SK-N-SH (cell line): ENCODE measurements at regions not wholly inside any gene's neighbourhood (a gene's known extent, or its start where the extent isn't known, plus 50 kb on each side); places are given as distances from the start of the nearest gene placed in this dataset.

Experiments
- CTCF ChIA-PET: fragments of 300-600, 350-600 bp; formaldehyde crosslinking; extraction: SDS; loops from one replicate; lab custom pipeline; 2021; lab: Yijun Ruan, JAX
- POLR2A ChIA-PET: fragments of 350-600 bp; sonication (Branson Sonifier 250); formaldehyde crosslinking; extraction: SDS; loops from one replicate; lab custom pipeline; 2020; ENCODE audit warnings: antibody characterized with exemption, inconsistent platforms; lab: Yijun Ruan, JAX
- DNase-seq: peaks from one replicate; pipeline ENCODE4 v3.0.0; 2012
- H2AFZ ChIP-seq: fragments of 200-600 bp; sonication (generic); 2 replicates; pipeline ENCODE4 v1.8.1; 2016; ENCODE audit warnings: antibody characterized with exemption, mild to moderate bottlenecking, low read depth
- H3F3A ChIP-seq: fragments of 200-600 bp; sonication (generic); replicated peaks from 2 replicates; pipeline ENCODE3; 2016; ENCODE audit warnings: antibody characterized with exemption, mild to moderate bottlenecking; ENCODE audit not compliant: insufficient read depth
- H3K27ac ChIP-seq, 2 experiments: fragments of 200-500 bp in 1 of 2; fragments of 200-600 bp in 1 of 2; sonication (Bioruptor generic) in 1 of 2; sonication (generic), shearing (Covaris generic) in 1 of 2; 2 replicates each; pipeline versions ENCODE4 v1.5.1 to v1.6.1; 2014 to 2016; ENCODE audit warnings: low read depth in 2 of 2, inconsistent platforms in 1 of 2, low read length in 1 of 2, mild to moderate bottlenecking in 1 of 2, mixed read lengths in 1 of 2
- H3K27me3 ChIP-seq: fragments of 200-600 bp; sonication (generic), shearing (Covaris generic); 2 replicates; pipeline ENCODE4 v1.6.1; 2016; ENCODE audit warnings: mixed run types; ENCODE audit not compliant: insufficient read depth
- H3K36me3 ChIP-seq, 2 experiments: fragments of 200-500 bp in 1 of 2; fragments of 200-600 bp in 1 of 2; sonication (Bioruptor generic) in 1 of 2; sonication (generic) in 1 of 2; replicated peaks in 1 of 2; 2 replicates each; pipeline versions ENCODE3 to v1.5.1; 2014 to 2016; ENCODE audit warnings: low read length in 1 of 2, mild to moderate bottlenecking in 1 of 2; ENCODE audit not compliant: insufficient read depth in 2 of 2, control insufficient read depth in 1 of 2
- H3K4me1 ChIP-seq, 2 experiments: fragments of 200-500 bp in 1 of 2; fragments of 200-600 bp in 1 of 2; sonication (Bioruptor generic) in 1 of 2; sonication (generic), shearing (Covaris generic) in 1 of 2; 2 replicates each; pipeline versions ENCODE4 v1.5.1 to v1.6.1; 2014 to 2016; ENCODE audit warnings: low read depth in 1 of 2, low read length in 1 of 2, mixed run types in 1 of 2; ENCODE audit not compliant: insufficient read depth in 2 of 2, control insufficient read depth in 1 of 2
- H3K4me2 ChIP-seq: fragments of 200-600 bp; sonication (generic), shearing (Covaris generic); 2 replicates; pipeline ENCODE4 v1.6.1; 2017; ENCODE audit warnings: mixed run types
- H3K4me3 ChIP-seq, 2 experiments: fragments of 200-500 bp in 1 of 2; fragments of 200-600 bp in 1 of 2; sonication (Bioruptor generic) in 1 of 2; sonication (generic), shearing (Covaris generic) in 1 of 2; 2 replicates each; pipeline versions ENCODE4 v1.5.1 to v1.8.1; 2014 to 2016; ENCODE audit warnings: low read depth in 2 of 2, inconsistent platforms in 1 of 2, low read length in 1 of 2, mild to moderate bottlenecking in 1 of 2, mixed read lengths in 1 of 2, moderate library complexity in 1 of 2
- H3K79me2 ChIP-seq: fragments of 200-600 bp; sonication (generic); 2 replicates; pipeline ENCODE4 v1.8.1; 2017; ENCODE audit warnings: mild to moderate bottlenecking; ENCODE audit not compliant: insufficient read depth
- H3K9ac ChIP-seq: fragments of 200-600 bp; sonication (generic); 2 replicates; pipeline ENCODE4 v1.6.1; 2017; ENCODE audit warnings: mixed run types
- H3K9me2 ChIP-seq: fragments of 200-600 bp; sonication (generic); 2 replicates; pipeline ENCODE4 v1.6.1; 2017; ENCODE audit warnings: mixed run types
- H3K9me3 ChIP-seq: fragments of 200-600 bp; sonication (generic); 2 replicates; pipeline ENCODE4 v1.6.1; 2017; ENCODE audit warnings: mixed run types, mild to moderate bottlenecking, moderate library complexity
- H4K20me1 ChIP-seq: fragments of 200-600 bp; sonication (generic); 2 replicates; pipeline ENCODE4 v1.6.1; 2017; ENCODE audit warnings: mild to moderate bottlenecking, mixed run types; ENCODE audit not compliant: insufficient read depth
- ELF1 ChIP-seq: IDR thresholded peaks from 2 replicates; pipeline ENCODE4 v1.4.0; 2012
- EZH2phosphoT487 ChIP-seq: fragments of 200-600 bp; sonication (generic); IDR thresholded peaks from 2 replicates; pipeline ENCODE4 v1.6.1; 2017; ENCODE audit warnings: low read depth, mixed run types, mild to moderate bottlenecking, antibody characterized with exemption, moderate library complexity, borderline replicate concordance
- FOXJ3 ChIP-seq: sonication (generic); formaldehyde crosslinking; IDR thresholded peaks from 2 replicates; pipeline ENCODE4 v1.5.1; 2020; ENCODE audit warnings: mild to moderate bottlenecking, missing genetic modification reagents
- GATA2 ChIP-seq: sonication (generic); formaldehyde crosslinking; IDR thresholded peaks from 2 replicates; pipeline ENCODE4 v1.5.0; 2020; ENCODE audit warnings: mild to moderate bottlenecking, missing genetic modification reagents
- NRF1 ChIP-seq: IDR thresholded peaks from 2 replicates; pipeline ENCODE4 v1.6.1; 2012; ENCODE audit warnings: low read depth, mild to moderate bottlenecking, low read length
- RAD21 ChIP-seq: IDR thresholded peaks from 2 replicates; pipeline ENCODE4 v1.6.1; 2012; ENCODE audit warnings: mild to moderate bottlenecking, low read length
- RCOR1 ChIP-seq: fragments of 150-350 bp; IDR thresholded peaks from 2 replicates; pipeline ENCODE4 v1.6.1; 2017; ENCODE audit warnings: antibody characterized with exemption, low read length
- SIN3A ChIP-seq: IDR thresholded peaks from 2 replicates; pipeline ENCODE4 v1.6.1; 2012; ENCODE audit warnings: low read depth, mild to moderate bottlenecking, low read length, moderate library complexity, borderline replicate concordance
- SMC3 ChIP-seq: IDR thresholded peaks from 2 replicates; pipeline ENCODE4 v1.6.1; 2012; ENCODE audit warnings: low read depth, low read length, improper control_type of control experiment
- YY1 ChIP-seq: IDR thresholded peaks from 2 replicates; pipeline ENCODE4 v1.4.0; 2012; ENCODE audit warnings: low read depth, mild to moderate bottlenecking
- WGBS: methylation state at CpG from one replicate; pipeline ENCODE4 v1.1.6; 2017; ENCODE audit warnings: low lambda C conversion rate; 5-methylcytosine and 5-hydroxymethylcytosine counted together
- TF ChIP-seq, protein P1 (sequence below): IDR thresholded peaks from 2 replicates; pipeline ENCODE4 v1.4.0; 2012; ENCODE audit warnings: low read depth, borderline replicate concordance
- TF ChIP-seq, protein P2 (sequence below): IDR thresholded peaks from 2 replicates; pipeline ENCODE4 v1.4.0; 2012; ENCODE audit warnings: low read depth
- TF ChIP-seq, protein P3 (sequence below): fragments of 150-350 bp; IDR thresholded peaks from 2 replicates; pipeline ENCODE4 v1.6.1; 2017; ENCODE audit warnings: antibody characterized with exemption, low read length, low read depth, borderline replicate concordance
- TF ChIP-seq, protein P4 (sequence below): fragments of 200-600 bp; sonication (generic); IDR thresholded peaks from 2 replicates; pipeline ENCODE4 v1.6.1; 2017; ENCODE audit warnings: antibody characterized with exemption, mild to moderate bottlenecking, moderate library complexity
- TF ChIP-seq, protein P5 (sequence below): IDR thresholded peaks from 2 replicates; pipeline ENCODE4 v1.4.0; 2012; ENCODE audit warnings: low read depth, borderline replicate concordance
- TF ChIP-seq, protein P6 (sequence below): IDR thresholded peaks from 2 replicates; pipeline ENCODE4; 2012

DNA sequence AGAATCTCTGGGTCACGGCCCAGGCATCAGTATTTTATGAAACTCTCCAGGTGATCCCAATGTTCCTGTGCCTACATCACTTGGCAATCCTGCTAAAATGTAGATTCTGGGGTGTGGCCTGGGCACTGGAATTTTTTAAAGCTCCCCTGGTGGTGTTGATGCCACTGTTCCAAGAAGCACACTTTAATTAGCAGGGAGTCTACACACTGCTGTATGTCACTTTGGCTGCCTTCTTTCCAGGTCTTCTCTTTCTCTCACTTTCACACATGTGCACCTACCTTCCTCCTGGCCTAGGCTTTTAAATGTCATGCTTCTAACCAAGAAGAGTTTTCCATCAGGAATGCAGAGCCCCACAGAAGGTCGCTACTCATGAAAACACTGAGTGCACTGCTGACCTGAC, 136.0 kb upstream of the ALDH1B1 start (continued):
- TF ChIP-seq EZH2phosphoT487 (no peak), RAD21 (no peak)

DNA sequence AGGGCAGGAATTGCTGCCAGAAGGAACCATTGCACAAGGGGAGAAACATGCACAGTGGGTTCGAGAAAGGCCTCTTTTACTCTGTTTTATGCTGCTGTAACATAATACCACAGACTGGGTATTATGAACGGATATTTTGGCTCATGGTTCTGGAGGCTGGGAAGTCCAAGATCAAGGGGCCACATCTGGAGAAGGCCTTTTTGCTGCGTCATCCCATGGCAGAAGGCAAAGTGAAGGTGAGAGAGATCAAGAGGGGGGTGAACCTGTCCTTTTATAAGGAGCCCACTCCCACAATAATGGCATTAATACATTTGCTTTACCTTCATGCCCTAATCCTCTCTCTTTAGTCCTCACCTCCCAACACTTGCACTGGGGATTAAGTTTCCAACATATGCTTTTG, 136.9 kb upstream of the ALDH1B1 start:
- CTCF ChIA-PET, result no interaction called here
- no peaks in the 10 kb centered on the region for H3K9me3 ChIP-seq
- H3K4me3 ChIP-seq, result no peak overlapping the region
- no peak overlapping the region for H3K9ac ChIP-seq
- DNase-seq, result no peak
- H3K27me3 ChIP-seq, result no peaks in the 10 kb centered on the region; the same call in 1 of the 2 replicates
- POLR2A ChIA-PET, result no interaction called here
- no peak overlapping the region for H2AFZ ChIP-seq
- H4K20me1 ChIP-seq, result no peaks in the 10 kb centered on the region
- H3K4me1 ChIP-seq, result peaks cover 0 to 11% of the 10 kb centered on the region in 2 experiments; a peak in 1 of 4 replicates
- WGBS, result 33% methylated on average over 3 of the region's 3 CpGs
- H3K4me2 ChIP-seq, result no peak overlapping the region
- H3K9me2 ChIP-seq, result no peaks in the 10 kb centered on the region
- no peaks in the 10 kb centered on the region for H3K36me3 ChIP-seq
- H3K27ac ChIP-seq, result no peak overlapping the region
- no peak for TF ChIP-seq RAD21
- TF ChIP-seq, protein P1, sequence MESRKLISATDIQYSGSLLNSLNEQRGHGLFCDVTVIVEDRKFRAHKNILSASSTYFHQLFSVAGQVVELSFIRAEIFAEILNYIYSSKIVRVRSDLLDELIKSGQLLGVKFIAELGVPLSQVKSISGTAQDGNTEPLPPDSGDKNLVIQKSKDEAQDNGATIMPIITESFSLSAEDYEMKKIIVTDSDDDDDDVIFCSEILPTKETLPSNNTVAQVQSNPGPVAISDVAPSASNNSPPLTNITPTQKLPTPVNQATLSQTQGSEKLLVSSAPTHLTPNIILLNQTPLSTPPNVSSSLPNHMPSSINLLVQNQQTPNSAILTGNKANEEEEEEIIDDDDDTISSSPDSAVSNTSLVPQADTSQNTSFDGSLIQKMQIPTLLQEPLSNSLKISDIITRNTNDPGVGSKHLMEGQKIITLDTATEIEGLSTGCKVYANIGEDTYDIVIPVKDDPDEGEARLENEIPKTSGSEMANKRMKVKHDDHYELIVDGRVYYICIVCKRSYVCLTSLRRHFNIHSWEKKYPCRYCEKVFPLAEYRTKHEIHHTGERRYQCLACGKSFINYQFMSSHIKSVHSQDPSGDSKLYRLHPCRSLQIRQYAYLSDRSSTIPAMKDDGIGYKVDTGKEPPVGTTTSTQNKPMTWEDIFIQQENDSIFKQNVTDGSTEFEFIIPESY, result no peak
- no peaks in the 10 kb centered on the region for H3F3A ChIP-seq
- no peaks in the 10 kb centered on the region for H3K79me2 ChIP-seq

DNA sequence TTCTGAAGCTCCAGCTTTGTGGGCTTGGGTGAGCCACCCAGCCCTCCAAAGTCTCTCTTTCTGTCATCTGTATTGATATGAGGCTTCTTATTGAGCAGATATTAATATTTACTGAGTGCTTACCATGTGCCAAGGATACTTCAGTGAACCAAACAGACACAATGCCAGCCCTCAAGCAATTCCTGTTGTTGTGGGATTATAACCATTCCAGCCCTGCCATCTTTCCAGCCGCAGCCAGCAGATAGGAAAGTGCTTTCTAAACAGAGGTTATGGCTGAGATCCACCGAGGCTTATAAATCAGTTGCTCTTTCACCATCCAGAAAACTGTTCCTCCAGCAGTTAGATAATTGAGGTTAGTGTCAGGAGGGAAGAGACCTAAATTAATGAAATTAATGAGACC, 137.7 kb upstream of the ALDH1B1 start:
- Histone ChIP-seq H3K4me1 (peaks cover 0 to 11% of the 10 kb centered on the region in 2 experiments; a peak in 1 of 4 replicates), H3K9me2 (no peaks in the 10 kb centered on the region), H3F3A (no peaks in the 10 kb centered on the region), H3K36me3 (no peaks in the 10 kb centered on the region), H4K20me1 (no peaks in the 10 kb centered on the region), H3K9me3 (no peaks in the 10 kb centered on the region), H3K9ac (no peak overlapping the region), H3K79me2 (no peaks in the 10 kb centered on the region), H2AFZ (no peak overlapping the region), H3K4me2 (no peak overlapping the region), H3K4me3 (no peak overlapping the region), H3K27ac (no peak overlapping the region), H3K27me3 (no peaks in the 10 kb centered on the region; the same call in 1 of the 2 replicates)
- ChIA-PET POLR2A (no interaction called here), CTCF (no interaction called here)
- TF ChIP-seq, protein P2, sequence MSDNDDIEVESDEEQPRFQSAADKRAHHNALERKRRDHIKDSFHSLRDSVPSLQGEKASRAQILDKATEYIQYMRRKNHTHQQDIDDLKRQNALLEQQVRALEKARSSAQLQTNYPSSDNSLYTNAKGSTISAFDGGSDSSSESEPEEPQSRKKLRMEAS, result no peak
- no peak for TF ChIP-seq RCOR1
- no peak for TF ChIP-seq GATA2 (CRISPR knock-in tag)
- TF ChIP-seq, protein P3, sequence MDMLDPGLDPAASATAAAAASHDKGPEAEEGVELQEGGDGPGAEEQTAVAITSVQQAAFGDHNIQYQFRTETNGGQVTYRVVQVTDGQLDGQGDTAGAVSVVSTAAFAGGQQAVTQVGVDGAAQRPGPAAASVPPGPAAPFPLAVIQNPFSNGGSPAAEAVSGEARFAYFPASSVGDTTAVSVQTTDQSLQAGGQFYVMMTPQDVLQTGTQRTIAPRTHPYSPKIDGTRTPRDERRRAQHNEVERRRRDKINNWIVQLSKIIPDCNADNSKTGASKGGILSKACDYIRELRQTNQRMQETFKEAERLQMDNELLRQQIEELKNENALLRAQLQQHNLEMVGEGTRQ, result no peak
- no peak for TF ChIP-seq YY1
- TF ChIP-seq, protein P4, sequence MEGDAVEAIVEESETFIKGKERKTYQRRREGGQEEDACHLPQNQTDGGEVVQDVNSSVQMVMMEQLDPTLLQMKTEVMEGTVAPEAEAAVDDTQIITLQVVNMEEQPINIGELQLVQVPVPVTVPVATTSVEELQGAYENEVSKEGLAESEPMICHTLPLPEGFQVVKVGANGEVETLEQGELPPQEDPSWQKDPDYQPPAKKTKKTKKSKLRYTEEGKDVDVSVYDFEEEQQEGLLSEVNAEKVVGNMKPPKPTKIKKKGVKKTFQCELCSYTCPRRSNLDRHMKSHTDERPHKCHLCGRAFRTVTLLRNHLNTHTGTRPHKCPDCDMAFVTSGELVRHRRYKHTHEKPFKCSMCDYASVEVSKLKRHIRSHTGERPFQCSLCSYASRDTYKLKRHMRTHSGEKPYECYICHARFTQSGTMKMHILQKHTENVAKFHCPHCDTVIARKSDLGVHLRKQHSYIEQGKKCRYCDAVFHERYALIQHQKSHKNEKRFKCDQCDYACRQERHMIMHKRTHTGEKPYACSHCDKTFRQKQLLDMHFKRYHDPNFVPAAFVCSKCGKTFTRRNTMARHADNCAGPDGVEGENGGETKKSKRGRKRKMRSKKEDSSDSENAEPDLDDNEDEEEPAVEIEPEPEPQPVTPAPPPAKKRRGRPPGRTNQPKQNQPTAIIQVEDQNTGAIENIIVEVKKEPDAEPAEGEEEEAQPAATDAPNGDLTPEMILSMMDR, result no peak
- TF ChIP-seq SIN3A, result no peak
- TF ChIP-seq SMC3, result no peak
- TF ChIP-seq ELF1, result no peak
- no peak for TF ChIP-seq FOXJ3 (CRISPR knock-in tag)
- TF ChIP-seq, protein P1, result no peak
- TF ChIP-seq RAD21, result no peak
- TF ChIP-seq, protein P5, sequence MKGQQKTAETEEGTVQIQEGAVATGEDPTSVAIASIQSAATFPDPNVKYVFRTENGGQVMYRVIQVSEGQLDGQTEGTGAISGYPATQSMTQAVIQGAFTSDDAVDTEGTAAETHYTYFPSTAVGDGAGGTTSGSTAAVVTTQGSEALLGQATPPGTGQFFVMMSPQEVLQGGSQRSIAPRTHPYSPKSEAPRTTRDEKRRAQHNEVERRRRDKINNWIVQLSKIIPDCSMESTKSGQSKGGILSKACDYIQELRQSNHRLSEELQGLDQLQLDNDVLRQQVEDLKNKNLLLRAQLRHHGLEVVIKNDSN, result no peak
- TF ChIP-seq, protein P6, sequence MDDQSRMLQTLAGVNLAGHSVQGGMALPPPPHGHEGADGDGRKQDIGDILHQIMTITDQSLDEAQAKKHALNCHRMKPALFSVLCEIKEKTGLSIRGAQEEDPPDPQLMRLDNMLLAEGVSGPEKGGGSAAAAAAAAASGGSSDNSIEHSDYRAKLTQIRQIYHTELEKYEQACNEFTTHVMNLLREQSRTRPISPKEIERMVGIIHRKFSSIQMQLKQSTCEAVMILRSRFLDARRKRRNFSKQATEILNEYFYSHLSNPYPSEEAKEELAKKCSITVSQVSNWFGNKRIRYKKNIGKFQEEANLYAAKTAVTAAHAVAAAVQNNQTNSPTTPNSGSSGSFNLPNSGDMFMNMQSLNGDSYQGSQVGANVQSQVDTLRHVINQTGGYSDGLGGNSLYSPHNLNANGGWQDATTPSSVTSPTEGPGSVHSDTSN, result no peak
- no peak for TF ChIP-seq NRF1
- no peak for DNase-seq
- 45% methylated on average over 2 of the region's 2 CpGs for WGBS
